ENCODE measurements at regions not wholly inside any gene's neighbourhood (a gene's known extent, or its start where the extent isn't known, plus 50 kb on each side); places are given as distances from the start of the nearest gene placed in this dataset.
"Not testable (repeated sequence)": the region's sequence is repeated elsewhere in the genome, so short reads cannot be mapped to it uniquely, and the experiment has no call there.

GRCh38 chrX:13186643-13187042 is 133.2 kb downstream of the ATXN3L start:
- not testable (repeated sequence) for DNase-seq (ENCODE audit: low read depth)

GRCh38 chrX:13180807-13181206 is 136.4 kb upstream of the FAM9C start:
- no peak for DNase-seq (ENCODE audit: low read depth)

- DNase-seq (ENCODE audit: low read depth), result no peak
Observed at GRCh38 chrX:13179586-13179985, 135.2 kb upstream of the FAM9C start.

GRCh38 chrX:13179100-13179499 is 134.7 kb upstream of the FAM9C start:
- no peak for DNase-seq (ENCODE audit: low read depth)

DNA sequence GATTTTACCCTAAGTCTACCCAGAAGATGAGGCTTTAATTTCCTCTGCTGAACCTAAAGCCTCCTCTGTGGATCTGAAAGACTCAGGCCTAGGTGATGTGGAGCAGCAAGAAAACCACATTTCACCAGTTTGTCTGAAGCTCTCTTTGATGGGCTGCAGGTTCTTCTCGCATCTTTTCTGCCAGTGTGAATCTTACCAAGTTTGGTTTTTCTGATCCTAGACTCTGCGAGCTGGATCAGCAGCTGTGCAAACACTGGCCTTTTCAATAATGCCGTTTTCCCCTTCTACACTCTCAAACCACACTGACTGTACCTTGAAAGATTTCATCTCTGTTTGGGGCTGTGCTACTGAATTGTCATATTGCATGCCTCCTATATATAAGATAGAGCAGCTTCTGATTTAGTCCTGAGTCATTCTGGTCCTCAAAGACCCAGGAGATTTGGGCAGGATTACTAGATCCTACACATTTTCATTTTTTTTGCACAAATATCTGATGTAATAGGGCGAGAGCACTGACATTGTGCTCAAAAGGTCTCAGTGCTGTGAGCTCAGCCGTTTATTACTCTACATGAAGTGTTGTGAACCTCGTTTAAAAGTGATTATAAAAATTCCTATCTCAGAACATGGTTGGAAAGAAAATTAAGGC is 133.6 kb upstream of the FAM9C start:
- DNase-seq (ENCODE audit: low read depth), result no peak

GRCh38 chrX:13175056-13175455 is 130.6 kb upstream of the FAM9C start:
- no peak for DNase-seq (ENCODE audit: low read depth)

- no peak for DNase-seq (ENCODE audit: low read depth)
Observed at GRCh38 chrX:13170966-13171558, 126.6 kb upstream of the FAM9C start.

GRCh38 chrX:13169684-13170083 is 125.3 kb upstream of the FAM9C start:
- no peak for DNase-seq (ENCODE audit: low read depth)

- DNase-seq (ENCODE audit: low read depth), result no peak
Observed at GRCh38 chrX:13168269-13168668, 123.8 kb upstream of the FAM9C start.

DNA sequence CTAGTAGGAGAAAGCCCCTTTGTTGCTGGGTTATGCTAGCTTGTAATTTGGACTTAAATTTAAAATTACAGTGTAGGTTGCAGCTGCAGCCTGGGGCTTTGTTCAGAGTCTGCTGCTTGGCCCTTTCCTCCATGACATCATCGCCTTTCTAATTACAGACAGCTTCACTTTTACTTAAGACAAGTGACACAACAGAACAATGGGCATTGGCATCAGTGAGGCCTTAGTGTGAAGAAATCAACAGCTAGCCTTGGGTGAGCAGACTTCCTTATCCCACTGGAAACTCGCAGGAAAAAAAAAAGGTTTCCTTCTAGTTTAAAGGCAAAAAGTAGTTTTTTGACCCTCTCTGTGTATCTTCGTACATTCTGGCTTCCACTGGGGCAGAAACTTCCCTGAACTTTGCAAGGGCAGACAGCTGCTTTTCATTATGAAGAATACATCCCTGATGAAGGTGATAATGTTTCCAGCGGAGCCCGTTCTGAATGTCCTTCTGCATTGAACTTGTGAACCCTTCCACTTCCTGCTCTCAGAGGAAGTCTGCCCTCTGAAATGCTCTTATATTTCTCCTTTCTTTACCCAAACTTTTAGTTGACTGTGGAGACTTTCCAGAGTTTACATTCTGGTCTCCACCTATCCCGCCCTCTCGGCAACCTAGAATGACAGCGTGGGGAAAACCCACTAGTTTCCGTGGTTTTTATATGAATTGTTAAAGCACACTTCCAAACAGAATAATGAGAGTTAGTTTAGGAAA is 123.2 kb upstream of the FAM9C start:
- no peak for DNase-seq (ENCODE audit: low read depth)

- no peak for DNase-seq (ENCODE audit: low read depth)
Observed at GRCh38 chrX:13165266-13166189, 121.1 kb upstream of the FAM9C start.

GRCh38 chrX:13164611-13165010 is 120.2 kb upstream of the FAM9C start:
- no peak for DNase-seq (ENCODE audit: low read depth)

- no peak for DNase-seq (ENCODE audit: low read depth)
Observed at GRCh38 chrX:13162772-13163410, 118.5 kb upstream of the FAM9C start.

GRCh38 chrX:13159886-13160285 is 115.5 kb upstream of the FAM9C start:
- DNase-seq (ENCODE audit: low read depth), result no peak

GRCh38 chrX:13158911-13159310 is 114.5 kb upstream of the FAM9C start:
- DNase-seq (ENCODE audit: low read depth), result no peak

DNA sequence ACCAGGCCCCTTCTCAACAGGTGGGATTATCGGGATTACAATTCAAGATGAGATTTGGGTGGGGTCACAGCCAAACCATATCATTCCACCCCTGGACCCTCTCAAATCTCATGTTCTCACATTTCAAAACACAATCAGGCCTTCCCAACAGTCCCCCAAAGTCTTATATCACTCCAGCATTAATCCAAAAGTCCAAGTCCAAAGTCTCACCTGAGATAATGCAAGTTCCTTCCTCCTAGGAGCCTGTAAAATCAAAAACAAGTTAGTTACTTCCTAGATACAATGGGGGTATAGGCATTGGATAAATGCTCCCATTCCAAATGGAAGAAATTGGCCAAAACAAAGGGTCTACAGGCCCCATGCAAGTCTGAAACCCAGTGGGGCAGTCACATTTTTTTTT is 111.1 kb upstream of the FAM9C start:
- DNase-seq (ENCODE audit: low read depth), result not testable (repeated sequence)

DNA sequence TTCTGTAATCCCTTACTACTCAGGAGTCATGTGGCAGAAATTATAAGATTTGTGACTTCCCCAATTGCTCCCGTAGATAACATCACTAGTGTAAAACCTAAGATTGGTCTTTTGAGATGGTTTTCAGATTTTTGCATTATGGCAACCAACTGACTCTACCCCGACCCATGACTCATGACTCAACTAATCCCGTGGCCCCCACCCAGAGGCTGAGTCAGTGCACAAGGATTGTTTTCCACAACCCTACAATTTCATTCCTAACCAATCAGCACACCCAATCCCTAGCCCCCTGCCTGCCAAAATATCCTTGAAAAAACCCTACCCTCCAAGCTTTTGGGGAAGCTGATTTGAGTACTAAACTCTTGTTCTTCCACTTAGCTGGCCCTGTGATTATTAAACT is 109.4 kb upstream of the FAM9C start:
- DNase-seq (ENCODE audit: low read depth), result no peak

- no peak for DNase-seq (ENCODE audit: low read depth)
Observed at GRCh38 chrX:13152518-13153185, 108.2 kb upstream of the FAM9C start.

GRCh38 chrX:13151828-13152517 is 107.6 kb upstream of the FAM9C start:
- DNase-seq (ENCODE audit: low read depth), result peak; percentile 2

GRCh38 chrX:13149702-13150350 is 105.4 kb upstream of the FAM9C start:
- no peak for DNase-seq (ENCODE audit: low read depth)

All from stimulated activated CD4-positive, alpha-beta T cell treated with anti-CD3 and anti-CD28 coated beads, Interleukin-2, amount 100 ng/mL, for 4 hours (primary cell).